GM19463 (cell line): ENCODE measurements at regions not wholly inside any gene's neighbourhood (a gene's known extent, or its start where the extent isn't known, plus 50 kb on each side); places are given as distances from the start of the nearest gene placed in this dataset.

Experiments
- ATAC-seq: cut with Tn5 transposase; IDR thresholded peaks from one replicate; pipeline ENCODE4 v1.9.1; 2021; ENCODE audit warnings: mild to moderate bottlenecking, moderate library complexity; ENCODE audit not compliant: unreplicated experiment

DNA sequence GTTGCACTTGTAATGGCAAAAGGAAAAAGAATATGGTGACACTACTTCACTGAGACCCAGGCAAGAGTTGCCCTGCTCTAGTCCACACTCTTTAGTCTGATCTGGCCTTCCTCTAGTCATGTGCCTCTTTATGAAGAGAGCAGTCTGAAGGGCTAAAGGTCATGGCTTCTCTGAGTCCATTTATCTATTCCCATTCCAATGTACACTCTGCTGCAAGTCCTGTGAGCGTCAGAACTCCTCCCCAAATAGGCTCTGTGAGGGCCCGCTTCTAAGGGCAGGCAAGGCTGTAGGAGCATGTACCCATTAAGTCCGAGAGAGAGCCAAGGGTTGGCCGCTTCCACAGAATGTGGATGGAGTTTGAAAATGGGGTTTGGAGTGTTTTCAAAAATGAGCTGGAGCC, 209.3 kb downstream of the AHR start:
- ATAC-seq, result no peak

DNA sequence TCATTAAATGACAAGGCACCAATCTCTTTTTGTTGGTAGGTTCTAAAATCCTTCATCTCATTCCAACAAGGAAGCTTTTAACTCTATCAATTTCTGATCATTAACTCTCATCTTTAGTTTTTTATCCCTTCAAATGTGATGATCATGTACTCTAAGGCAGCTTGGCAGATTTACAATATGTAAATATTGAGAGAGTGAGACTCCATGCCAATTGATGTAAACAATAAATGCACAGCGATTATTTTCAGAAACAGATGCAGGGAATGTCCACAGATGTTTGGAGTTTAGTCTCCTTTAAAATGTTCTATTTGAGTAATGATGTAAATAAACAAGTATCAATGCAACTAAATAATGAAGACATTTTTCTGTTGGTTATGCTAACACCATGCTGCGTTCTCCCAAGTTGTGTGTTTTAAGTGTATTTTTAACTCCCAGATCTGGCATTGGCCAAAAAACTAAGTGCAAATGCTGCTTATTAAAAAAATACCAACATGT, 213.8 kb downstream of the AHR start:
- ATAC-seq, result no peak

DNA sequence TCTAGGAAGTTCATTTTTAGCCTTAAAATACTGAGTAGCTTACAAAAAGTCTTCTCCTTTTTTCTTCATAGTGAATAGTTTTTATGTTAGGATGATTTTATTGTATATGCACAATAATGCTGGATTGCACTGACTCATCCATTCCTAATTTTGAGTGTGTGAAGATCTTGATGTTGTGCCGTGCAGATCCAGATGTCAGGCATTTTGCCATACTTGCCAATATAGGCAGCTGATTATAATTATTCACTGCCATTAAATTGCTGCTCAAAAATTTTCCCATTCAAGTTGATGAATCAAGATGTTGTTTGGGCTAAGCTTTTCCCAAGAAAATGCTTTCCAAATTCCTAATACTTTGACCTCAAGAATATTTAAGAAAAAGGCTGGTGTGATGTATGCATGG, 218.3 kb downstream of the AHR start:
- ATAC-seq, result no peak

DNA sequence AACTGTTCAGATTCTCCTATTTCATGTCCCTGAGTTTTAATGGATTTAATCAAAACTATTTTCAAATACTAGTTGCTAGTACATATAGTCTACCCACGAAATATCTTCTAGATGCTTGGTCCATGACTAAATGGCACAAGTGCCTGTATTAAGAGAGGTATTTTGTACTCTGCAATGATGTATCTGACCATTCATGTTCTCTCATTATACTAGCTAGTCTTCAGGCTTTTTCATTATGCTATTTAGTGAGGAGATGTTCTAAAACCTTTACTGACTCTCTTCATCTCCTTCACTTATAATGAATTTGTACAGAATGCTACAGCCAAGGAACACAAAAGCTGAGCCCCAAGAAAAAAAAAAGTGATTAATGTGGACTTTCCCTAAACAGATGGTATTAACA, 222.5 kb downstream of the AHR start:
- no peak for ATAC-seq

DNA sequence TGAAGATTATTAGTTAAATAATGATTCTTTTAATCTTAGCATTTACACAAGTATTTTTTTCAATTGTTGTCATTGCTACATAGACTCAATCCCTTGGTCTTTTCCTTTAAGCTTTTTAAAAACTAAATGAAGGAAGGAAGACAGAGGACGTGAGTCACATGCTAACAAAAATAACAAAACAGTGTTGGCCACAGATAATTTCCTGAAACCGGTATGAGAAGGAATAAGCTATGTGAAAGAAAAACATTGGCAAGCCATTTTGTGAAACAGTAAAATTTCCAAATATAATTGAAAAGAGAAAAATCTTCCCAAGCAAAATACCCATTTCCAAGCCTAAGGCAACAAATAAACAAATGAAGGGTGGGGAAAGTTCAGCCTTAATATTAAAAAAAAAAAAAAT, 223.0 kb downstream of the AHR start:
- ATAC-seq, result no peak

DNA sequence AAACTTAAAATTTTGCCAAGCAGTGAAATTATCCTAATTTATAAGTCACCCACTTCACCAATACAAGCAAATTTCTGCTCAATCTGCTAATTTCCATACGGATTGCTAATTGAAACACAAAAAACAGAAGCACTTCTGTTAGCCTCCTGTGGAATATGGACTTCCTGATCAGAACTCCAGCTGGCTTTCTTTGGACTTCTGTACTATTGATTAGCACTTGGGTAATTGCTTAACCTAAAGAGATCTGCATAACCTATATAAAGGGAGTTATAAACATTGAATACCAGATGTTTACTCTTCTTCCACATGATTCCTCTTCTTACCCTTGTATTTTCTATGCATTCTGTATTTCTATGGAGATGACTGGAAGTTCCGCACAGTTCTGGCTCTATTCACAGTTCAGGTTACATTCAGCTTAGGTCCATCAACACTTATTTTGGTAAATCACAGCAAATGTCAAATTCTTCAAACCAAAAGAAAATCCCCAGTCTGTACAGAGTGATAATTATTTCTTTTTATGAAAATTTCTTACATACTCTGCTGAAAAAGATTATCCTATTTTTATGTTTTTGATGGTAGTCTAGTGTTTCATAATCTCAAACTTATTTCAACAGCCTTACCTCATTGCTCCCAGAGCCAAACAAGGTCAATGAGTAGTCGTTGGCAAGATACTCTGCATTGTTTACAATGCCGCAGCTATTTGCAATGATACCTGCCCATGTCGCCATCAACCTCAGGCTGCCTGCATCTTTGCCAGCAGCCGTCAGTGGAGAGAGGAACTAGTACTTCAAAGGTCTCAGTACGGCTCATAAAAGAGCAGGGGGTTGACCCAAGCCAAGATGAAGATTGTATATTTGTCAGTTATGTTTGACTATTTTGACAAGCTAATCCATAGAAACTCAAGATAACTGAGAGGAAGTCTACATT, 225.6 kb downstream of the AHR start:
- ATAC-seq, result no peak

DNA sequence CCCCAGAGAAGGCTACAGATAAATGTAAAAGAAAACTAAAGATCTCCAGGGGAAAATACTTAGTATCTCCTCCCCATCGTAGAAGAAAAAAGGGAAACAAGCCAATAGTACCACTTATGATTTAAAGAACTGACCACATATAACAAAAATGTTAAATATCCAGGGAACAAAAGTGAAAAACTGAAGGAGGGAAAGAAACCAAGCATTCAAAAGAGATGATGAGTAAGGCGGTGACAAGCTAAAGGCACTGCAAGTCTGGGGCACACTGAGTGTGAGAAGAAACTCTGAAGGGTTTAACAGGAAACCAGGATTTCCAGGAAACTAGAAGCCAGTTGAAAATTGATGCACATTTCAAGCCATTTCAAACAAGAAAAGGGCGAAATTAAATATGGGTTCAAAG, 226.3 kb downstream of the AHR start:
- ATAC-seq, result no peak

DNA sequence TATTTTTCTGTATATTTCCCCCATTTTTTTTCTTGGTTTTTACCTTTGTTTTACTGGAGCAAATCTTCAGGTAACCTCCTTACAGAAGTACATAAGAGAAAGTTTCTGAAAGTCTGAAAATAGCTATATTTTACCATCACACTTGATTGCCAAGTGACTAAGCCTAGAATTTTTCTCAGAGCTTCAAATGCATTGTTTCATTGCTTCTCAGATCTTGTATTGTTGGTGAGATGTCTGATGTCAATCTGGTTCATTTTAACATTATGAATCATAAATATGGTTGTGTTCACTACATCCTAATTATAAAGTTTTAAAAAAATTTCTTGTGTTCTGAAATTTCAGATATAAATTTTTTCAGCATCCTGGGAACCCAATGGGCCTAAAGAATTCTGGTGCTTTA, 228.2 kb downstream of the AHR start:
- no peak for ATAC-seq

DNA sequence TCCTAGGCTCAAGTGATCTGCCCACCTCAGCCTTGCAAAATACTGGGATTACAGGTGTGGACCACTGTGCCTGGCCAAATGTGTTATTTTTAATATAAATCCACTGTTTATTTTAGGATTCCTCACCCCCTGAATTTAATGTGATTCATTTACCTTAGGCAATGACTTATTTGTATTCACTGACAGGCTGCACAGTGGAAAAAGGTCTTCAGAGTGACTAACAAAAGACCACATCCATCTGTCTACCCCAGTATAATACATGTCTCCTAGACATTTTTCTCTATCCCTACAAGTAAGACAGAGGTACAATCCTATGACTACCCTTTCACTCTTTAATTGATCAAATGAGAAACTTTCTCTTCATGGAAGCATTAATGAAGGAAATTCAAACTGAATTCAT, 230.2 kb downstream of the AHR start:
- ATAC-seq, result no peak

DNA sequence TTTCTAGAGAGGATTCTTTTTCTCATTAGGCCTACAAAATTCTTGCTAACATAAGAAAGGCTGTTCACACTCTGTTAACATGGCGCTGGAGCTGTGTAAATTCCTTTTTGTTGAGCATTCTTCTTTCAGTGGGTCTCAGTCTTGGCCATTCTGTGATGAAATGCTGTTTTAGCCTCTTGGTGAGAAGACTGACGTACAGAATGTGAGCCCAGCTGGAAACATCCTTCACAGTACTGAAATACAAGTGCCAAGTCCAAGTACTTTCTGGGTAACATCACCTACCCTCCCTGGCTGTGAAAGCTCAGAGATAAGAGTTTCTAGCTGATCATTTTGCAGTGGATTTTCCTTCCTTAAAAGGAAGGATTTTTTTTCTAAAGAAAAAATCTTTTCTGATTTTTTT, 231.8 kb downstream of the AHR start:
- ATAC-seq, result no peak

DNA sequence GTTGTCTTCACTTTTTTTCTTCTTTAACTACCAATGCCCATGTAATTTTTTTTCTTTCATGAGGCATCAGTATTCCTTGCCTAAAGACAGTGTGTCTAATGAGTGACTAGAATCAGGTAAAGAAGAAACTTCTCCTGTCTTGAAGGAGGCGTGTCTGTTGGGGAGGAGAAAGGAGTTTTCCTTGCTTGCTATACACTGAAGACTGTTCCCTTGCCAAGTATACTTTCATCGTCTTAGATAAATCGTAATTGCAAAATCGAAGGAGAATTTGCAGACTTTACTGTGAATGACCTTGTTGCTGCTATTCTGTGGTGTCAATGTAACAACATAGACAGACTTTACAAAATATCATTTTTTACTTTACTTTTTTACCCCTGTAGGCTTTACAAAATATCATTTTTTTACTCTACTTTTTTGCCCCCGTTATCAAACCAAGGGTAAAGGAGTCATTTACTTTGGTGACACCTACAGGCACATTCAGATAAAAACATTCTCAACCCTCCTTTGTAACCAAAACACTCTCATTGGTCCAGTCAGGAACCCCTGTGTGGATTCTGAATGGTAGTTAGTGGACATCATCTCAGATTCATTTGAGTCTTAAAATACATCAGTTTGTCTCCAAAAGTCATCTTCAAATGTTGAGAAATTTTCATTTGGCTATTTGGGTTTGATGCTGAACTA, 232.4 kb downstream of the AHR start:
- no peak for ATAC-seq

DNA sequence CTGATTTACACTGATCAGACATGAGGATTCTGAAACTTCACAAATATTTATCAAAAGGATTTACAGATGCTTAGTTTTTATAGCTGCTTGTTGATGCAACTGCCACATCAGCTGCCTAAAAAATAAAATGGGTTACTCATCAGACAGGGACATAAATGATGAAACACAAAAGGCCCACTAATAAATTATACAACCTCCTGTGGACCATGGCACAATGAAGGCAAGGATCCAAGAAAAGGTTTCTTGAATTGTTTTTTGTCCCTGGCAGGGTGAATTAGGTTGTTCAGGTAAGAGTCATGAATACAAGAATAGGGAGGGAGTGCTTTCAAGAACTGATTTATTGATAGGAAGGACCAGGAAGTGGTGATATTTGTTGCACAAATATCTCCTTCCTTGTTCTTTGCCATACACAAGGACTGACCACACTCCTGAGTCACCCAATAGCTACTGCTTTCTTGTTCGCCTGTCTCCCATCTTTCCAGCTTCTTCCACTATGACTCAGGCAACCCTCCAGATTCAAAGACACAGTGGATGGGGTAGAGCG, 234.5 kb downstream of the AHR start:
- ATAC-seq, result no peak

DNA sequence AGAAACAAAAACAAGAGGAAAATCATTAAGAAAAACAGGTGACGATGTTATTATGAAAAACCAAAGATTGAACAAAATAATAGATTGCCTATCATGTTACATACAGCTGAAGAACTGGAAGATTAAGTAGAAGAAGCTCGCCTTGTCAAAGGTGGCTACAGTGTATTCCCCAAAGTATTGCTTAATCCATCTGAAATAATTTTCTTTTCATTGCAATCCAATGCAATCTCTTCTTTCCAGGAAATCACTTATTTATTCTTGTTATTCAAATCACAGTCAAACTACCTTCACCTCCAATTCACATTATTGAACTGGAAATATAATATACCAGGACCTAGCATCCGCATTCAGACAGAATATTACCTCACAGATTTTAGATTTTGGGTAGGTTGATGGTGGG, 235.9 kb downstream of the AHR start:
- ATAC-seq, result no peak

DNA sequence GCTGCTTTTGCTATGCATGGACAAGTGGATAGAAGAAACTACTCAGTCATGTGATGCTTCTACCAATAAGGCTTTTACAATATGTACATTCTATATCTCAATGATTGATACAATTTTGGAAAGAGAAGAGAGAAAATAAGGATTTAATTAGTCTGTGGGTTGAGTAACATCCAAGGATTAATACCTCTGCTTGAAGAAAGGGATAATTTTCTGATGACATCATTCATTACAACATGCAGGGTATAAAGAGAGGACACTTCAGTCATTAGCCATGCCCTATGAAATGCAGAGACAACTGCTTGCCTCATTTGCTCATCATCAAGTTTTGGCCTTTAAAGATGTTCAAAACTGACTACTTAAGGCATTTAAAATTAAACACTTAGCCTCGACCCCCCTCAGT, 237.3 kb downstream of the AHR start:
- no peak for ATAC-seq

DNA sequence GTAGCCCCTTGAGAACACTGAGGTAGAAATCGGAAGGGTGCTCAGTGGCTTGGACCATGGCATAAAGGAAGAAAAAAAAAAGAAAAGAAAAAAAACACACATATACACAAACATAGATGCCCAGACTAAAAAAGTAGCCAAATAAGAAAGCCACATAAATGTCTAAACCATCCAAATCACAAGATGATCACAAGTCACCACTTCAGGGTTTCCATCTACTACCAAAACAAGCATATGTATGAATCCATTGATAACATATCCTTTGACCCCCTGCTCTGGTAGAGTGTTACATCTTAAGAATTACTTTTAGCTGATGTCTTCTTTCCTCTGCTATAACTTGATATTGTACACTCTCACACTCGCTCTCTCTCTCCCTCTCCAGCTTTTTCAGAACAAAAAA, 245.9 kb downstream of the AHR start:
- no peak for ATAC-seq

DNA sequence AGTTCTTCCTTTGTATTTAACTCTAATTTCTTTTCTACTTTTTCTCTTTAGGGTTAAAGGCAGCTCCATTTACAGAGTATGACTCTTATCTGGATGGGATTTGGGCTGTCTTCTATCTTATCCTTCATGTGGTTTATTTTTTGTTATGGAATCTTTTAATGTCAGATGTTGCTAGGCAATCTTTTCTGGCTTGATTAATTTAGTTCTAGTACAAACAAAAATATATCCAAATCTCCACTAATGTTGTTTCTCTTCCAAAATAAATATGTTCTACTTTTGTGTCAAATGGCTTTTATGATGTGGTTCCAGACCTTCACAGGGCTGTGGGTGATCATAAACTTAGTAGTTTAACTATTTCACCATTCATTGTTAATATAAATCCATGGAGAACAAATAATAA, 246.9 kb downstream of the AHR start:
- ATAC-seq, result no peak

DNA sequence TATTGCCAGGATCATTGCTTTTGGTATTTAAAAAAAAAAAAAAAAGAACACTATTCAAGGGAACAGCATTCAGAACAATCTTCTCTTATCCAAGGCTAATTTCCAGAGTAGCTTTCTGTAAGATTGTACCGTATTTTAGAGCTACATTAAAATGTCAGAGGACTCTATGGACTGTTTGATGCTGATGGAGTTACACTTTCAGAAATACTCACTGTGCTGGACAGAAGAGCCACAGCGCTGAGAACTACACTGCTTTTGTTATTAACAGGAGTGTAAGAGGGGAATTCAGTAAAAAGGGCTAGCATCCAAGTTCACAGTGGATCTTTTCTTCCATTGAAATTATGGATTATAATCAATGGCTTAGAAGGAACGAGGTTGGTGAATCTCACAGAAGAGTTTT, 247.7 kb downstream of the AHR start:
- ATAC-seq, result no peak

DNA sequence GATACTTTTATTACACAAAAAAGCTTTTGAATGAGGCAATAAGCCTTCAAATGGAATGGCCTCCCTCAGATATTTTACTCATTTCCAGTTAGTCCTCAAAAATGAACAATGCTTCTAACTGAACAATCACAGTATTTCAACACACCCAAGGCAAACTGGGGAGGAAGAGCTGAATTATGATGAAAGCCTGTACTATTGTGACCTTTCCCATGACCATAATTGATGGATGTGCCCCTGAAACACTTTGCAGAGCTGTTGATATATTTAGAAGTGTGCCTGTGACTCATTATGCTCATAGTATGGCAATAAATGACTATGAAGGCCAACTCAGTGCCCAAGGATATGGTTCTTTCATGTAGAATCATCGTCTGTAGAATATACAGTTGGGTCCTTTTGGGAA, 248.1 kb downstream of the AHR start:
- no peak for ATAC-seq

DNA sequence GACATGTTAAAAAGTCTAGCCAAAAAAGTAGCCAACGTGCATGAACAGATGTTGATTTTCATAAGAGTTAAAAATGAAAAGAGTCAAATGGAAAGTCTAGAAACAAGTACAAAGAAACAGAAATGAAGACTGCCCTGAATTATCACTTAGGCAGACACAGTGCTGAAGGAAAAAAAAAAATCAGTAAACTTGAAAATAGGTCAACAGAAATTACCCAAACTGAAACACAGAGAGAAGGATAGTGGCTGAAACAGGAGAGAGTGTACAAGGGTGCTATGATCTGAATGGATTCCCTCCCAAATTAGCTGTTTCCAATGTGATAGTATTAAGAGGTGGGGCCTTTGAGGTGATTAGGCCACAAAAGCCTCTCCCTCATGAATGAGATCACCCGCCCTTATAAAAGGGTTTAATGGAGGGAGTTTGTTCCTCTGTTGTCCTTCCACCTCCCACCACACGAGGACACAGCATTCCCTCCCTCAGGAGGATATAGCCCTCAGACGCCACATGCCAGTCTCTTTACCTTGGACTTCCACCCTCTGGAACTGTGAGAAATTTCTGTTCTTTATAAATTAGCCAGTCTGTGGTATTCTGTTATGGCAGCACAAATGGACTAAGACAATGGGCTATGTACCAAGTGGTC, 249.7 kb downstream of the AHR start:
- ATAC-seq, result no peak

DNA sequence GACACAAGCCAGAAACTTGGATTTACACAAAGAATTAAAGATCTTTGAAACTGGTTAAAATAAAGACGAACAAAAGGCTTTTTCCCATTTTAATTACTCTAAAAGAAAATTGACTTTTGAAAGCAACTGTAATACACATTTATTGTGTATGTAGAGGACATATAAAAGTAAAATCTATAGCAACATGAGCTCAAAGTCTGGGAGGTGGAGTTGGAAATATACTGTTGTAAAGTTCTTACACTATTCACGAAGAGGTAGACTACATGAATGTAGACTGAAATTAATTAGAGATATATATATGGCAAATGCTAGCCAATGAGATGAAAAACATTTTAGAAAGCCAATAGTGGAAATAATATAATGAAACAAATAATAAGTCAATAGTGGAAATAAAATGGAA, 251.0 kb downstream of the AHR start:
- ATAC-seq, result no peak

DNA sequence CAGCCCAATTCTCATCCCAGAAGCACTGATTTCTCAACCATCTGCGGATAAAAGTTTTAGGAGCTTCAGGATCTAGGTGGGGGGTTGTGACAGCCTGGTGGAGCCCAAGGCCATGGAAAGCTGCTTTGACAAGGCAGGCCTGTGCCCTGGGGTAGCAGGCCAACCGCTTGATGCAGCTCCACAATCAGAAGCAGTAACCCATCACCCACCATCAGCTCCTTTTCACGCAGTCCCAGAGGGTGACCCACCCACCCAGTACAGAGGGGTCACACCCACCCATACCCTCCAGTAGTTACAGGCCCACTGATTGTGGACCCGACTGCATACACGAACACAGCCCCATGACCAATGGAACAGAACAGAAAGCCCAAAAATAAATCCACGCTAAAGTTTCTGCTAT, 253.9 kb downstream of the AHR start:
- no peak for ATAC-seq

DNA sequence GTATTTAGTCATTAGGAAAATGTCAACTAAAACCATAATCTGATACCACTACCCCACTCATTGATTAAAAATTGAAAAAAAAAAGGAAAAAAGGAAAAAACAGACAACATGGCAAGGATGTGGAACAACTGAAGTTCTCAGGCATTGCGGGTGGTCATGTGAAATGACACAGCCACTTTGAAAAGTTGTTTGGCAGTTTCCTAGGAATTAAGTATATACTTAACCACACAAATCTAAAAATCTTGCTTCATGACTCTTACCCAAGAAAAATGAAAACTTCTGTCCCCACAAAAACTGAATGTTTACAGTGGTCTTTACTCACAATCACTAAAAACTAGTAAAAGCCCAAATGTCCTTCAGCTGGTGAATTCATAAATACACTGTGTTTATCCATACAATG, 254.5 kb downstream of the AHR start:
- ATAC-seq, result no peak
